IMR-90 (cell line): ENCODE measurements at regions not wholly inside any gene's neighbourhood (a gene's known extent, or its start where the extent isn't known, plus 50 kb on each side); places are given as distances from the start of the nearest gene placed in this dataset.
A peak's percentile ranks its signal among the peaks of the same experiment; 100 is the strongest.

Experiments
- ATAC-seq: fragments of 200-7000 bp; cut with Tn5 transposase; 2 replicates; pipeline ENCODE4 v1.9.1; 2020; ENCODE audit warnings: low read depth, mild to moderate bottlenecking, moderate library complexity
- BruUV-seq: library from RNA; stranded (reverse); fragments of 400-500 nt; replicated peaks from 2 replicates; lab custom pipeline; 2021; lab: Mats Ljungman, UMichigan
- CTCF ChIA-PET: fragments of 300-600 bp; formaldehyde crosslinking; extraction: SDS; loops from one replicate; lab custom pipeline; 2021; ENCODE audit warnings: antibody characterized with exemption; lab: Yijun Ruan, JAX
- POLR2A ChIA-PET: fragments of 300-600 bp; sonication (Branson Sonifier 250); formaldehyde crosslinking; loops from one replicate; lab custom pipeline; 2022; ENCODE audit warnings: antibody characterized with exemption; ENCODE audit not compliant: unreplicated experiment; lab: Charles Lee
- DNase-seq: peaks from one replicate; pipeline ENCODE4 v3.0.0; 2013
- H2AFZ ChIP-seq: replicated peaks from 2 replicates; pipeline ENCODE3; 2013; ENCODE audit warnings: low read length, mild to moderate bottlenecking; ENCODE audit not compliant: poor library complexity
- H2AK5ac ChIP-seq: 2 replicates; pipeline ENCODE4 v1.6.1; 2013; ENCODE audit warnings: low read depth, low read length, inconsistent platforms
- H2AK9ac ChIP-seq: replicated peaks from 2 replicates; pipeline ENCODE3; 2013; ENCODE audit warnings: mild to moderate bottlenecking, low read depth, low read length, moderate library complexity; ENCODE audit not compliant: poor library complexity
- H2BK120ac ChIP-seq: 2 replicates; pipeline ENCODE4 v1.6.1; 2013; ENCODE audit warnings: low read depth, low read length, inconsistent platforms
- H2BK15ac ChIP-seq: 3 replicates; pipeline ENCODE4 v1.6.1; 2013; ENCODE audit warnings: low read depth, low read length, inconsistent platforms
- H2BK20ac ChIP-seq: 2 replicates; pipeline ENCODE4 v1.6.1; 2013; ENCODE audit warnings: low read depth, mild to moderate bottlenecking, inconsistent platforms, low read length, moderate library complexity
- H2BK5ac ChIP-seq: 2 replicates; pipeline ENCODE4 v1.6.1; 2013; ENCODE audit warnings: mild to moderate bottlenecking, low read depth, low read length, inconsistent platforms; ENCODE audit not compliant: poor library complexity, severe bottlenecking
- H3K14ac ChIP-seq: replicated peaks from 2 replicates; pipeline ENCODE4 v1.6.1; 2013; ENCODE audit warnings: low read depth, low read length, inconsistent platforms
- H3K18ac ChIP-seq: 2 replicates; pipeline ENCODE4 v1.6.1; 2013; ENCODE audit warnings: low read depth, low read length, control low read depth
- H3K23ac ChIP-seq: 2 replicates; pipeline ENCODE4 v1.6.1; 2013; ENCODE audit warnings: low read depth, low read length, inconsistent platforms
- H3K27ac ChIP-seq: 2 replicates; pipeline ENCODE4 v1.5.1; 2013; ENCODE audit warnings: mild to moderate bottlenecking, control low read depth, low read length; ENCODE audit not compliant: insufficient read depth
- H3K27me3 ChIP-seq: 2 replicates; pipeline ENCODE4 v1.6.1; 2013; ENCODE audit warnings: low read length; ENCODE audit not compliant: control insufficient read depth, insufficient read depth
- H3K36me3 ChIP-seq: 2 replicates; pipeline ENCODE4 v1.6.1; 2013; ENCODE audit warnings: low read length, mixed read lengths; ENCODE audit not compliant: control insufficient read depth, insufficient read depth
- H3K4ac ChIP-seq: 2 replicates; pipeline ENCODE4 v1.6.1; 2013; ENCODE audit warnings: low read depth, low read length, inconsistent platforms
- H3K4me1 ChIP-seq: 2 replicates; pipeline ENCODE4 v1.6.1; 2013; ENCODE audit warnings: low read length, mixed read lengths; ENCODE audit not compliant: control insufficient read depth, insufficient read depth
- H3K4me2 ChIP-seq: 2 replicates; pipeline ENCODE4 v1.6.1; 2013; ENCODE audit warnings: low read depth, mild to moderate bottlenecking, control low read depth, low read length, moderate library complexity
- H3K4me3 ChIP-seq: 2 replicates; pipeline ENCODE4 v1.5.1; 2013; ENCODE audit warnings: low read depth, mild to moderate bottlenecking, control low read depth, low read length, moderate library complexity; ENCODE audit not compliant: insufficient read depth
- H3K56ac ChIP-seq: 2 replicates; pipeline ENCODE4 v1.6.1; 2013; ENCODE audit warnings: low read length, inconsistent platforms; ENCODE audit not compliant: insufficient read depth; ENCODE audit errors: extremely low read depth
- H3K79me1 ChIP-seq, 2 experiments: 2 replicates each; pipeline ENCODE4 v1.6.1; 2013; ENCODE audit warnings: low read length in 2 of 2, inconsistent platforms in 1 of 2, low read depth in 1 of 2
- H3K9ac ChIP-seq: 2 replicates; pipeline ENCODE4 v1.6.1; 2013; ENCODE audit warnings: low read depth, low read length, control low read depth
- H3K9me1 ChIP-seq: 2 replicates; pipeline ENCODE4 v1.6.1; 2013; ENCODE audit warnings: low read length, inconsistent platforms; ENCODE audit not compliant: insufficient read depth
- H3K9me3 ChIP-seq: 2 replicates; pipeline ENCODE4 v1.6.1; 2013; ENCODE audit warnings: low read length; ENCODE audit not compliant: control insufficient read depth, insufficient read depth
- H4K20me1 ChIP-seq: 2 replicates; pipeline ENCODE4 v1.6.1; 2013; ENCODE audit warnings: low read length, inconsistent platforms; ENCODE audit not compliant: insufficient read depth
- H4K5ac ChIP-seq: 2 replicates; pipeline ENCODE4 v1.6.1; 2013; ENCODE audit warnings: mild to moderate bottlenecking, low read depth, low read length, control low read depth
- H4K8ac ChIP-seq, 2 experiments: 2 replicates each; pipeline ENCODE4 v1.6.1; 2013; ENCODE audit warnings: low read depth in 2 of 2, low read length in 2 of 2, control low read depth in 1 of 2, inconsistent platforms in 1 of 2
- H4K91ac ChIP-seq: 2 replicates; pipeline ENCODE4 v1.6.1; 2013; ENCODE audit warnings: low read depth, low read length, inconsistent platforms; ENCODE audit not compliant: insufficient read depth
- BHLHE40 ChIP-seq: fragments of 150-350 bp; IDR thresholded peaks from 2 replicates; pipeline ENCODE4 v1.6.1; 2016; ENCODE audit warnings: mild to moderate bottlenecking, low read depth, low read length
- CEBPB ChIP-seq: IDR thresholded peaks from 2 replicates; pipeline ENCODE4 v1.6.1; 2012; ENCODE audit warnings: low read depth, low read length, improper control_type of control experiment
- CHD1 ChIP-seq: IDR thresholded peaks from 2 replicates; pipeline ENCODE4 v1.6.1; 2012; ENCODE audit warnings: low read depth, low read length, improper control_type of control experiment
- FOS ChIP-seq: fragments of 150-350 bp; IDR thresholded peaks from 2 replicates; pipeline ENCODE4 v1.6.1; 2016; ENCODE audit warnings: low read depth, low read length
- MAFK ChIP-seq: IDR thresholded peaks from 2 replicates; pipeline ENCODE4 v1.6.1; 2012; ENCODE audit warnings: low read depth, low read length, improper control_type of control experiment
- MAZ ChIP-seq: IDR thresholded peaks from 2 replicates; pipeline ENCODE4 v1.6.1; 2012; ENCODE audit warnings: low read depth, mild to moderate bottlenecking, low read length, improper control_type of control experiment, moderate library complexity, borderline replicate concordance
- MXI1 ChIP-seq: IDR thresholded peaks from 2 replicates; pipeline ENCODE4 v1.6.1; 2012; ENCODE audit warnings: low read depth, mild to moderate bottlenecking, low read length, moderate library complexity, borderline replicate concordance
- NFE2L2 ChIP-seq: fragments of 150-350 bp; IDR thresholded peaks from 2 replicates; pipeline ENCODE4 v1.6.1; 2016; ENCODE audit warnings: low read depth, mild to moderate bottlenecking, low read length
- POLR2A ChIP-seq: IDR thresholded peaks from 2 replicates; pipeline ENCODE4 v1.6.1; 2012; ENCODE audit warnings: mild to moderate bottlenecking, low read depth, low read length
- RAD21 ChIP-seq: IDR thresholded peaks from 2 replicates; pipeline ENCODE4 v1.6.1; 2012; ENCODE audit warnings: low read length, improper control_type of control experiment
- RCOR1 ChIP-seq: IDR thresholded peaks from 2 replicates; pipeline ENCODE4 v1.6.1; 2012; ENCODE audit warnings: mild to moderate bottlenecking, low read length, improper control_type of control experiment; ENCODE audit not compliant: insufficient replicate concordance
- RFX5 ChIP-seq: IDR thresholded peaks from 2 replicates; pipeline ENCODE4 v1.8.0; 2012; ENCODE audit warnings: low read depth, mild to moderate bottlenecking, low read length, moderate library complexity
- SMC3 ChIP-seq: fragments of 150-350 bp; IDR thresholded peaks from 2 replicates; pipeline ENCODE4 v1.6.1; 2016; ENCODE audit warnings: low read depth, mild to moderate bottlenecking, antibody characterized with exemption, low read length, moderate library complexity
- WGBS, 2 experiments: methylation state at CpG; one replicate each; pipeline versions ENCODE4 v1.1.5 to v1.1.7; 2013; ENCODE audit warnings: missing lambda C conversion rate in 2 of 2; ENCODE audit not compliant: insufficient read length in 1 of 2; ENCODE audit errors: extremely low coverage in 2 of 2; 5-methylcytosine and 5-hydroxymethylcytosine counted together
- dilution Hi-C: fragments of 300-500 bp; cut with HindIII; formaldehyde crosslinking; loops from one replicate; pipeline ENCODE4 v1.14.3; 2018; ENCODE audit warnings: low sequenced_read_pairs; ENCODE audit not compliant: unreplicated experiment
- in situ Hi-C: fragments of 300-500 bp; cut with MboI; formaldehyde crosslinking; loops from 3 replicates; pipeline ENCODE4 v1.14.3; 2019; ENCODE audit warnings: low sequenced_read_pairs, inconsistent platforms, mixed read lengths
- intact Hi-C: fragments of 100-400 bp; cut with micrococcal nuclease; formaldehyde crosslinking; loops from 2 replicates; pipeline ENCODE4 v1.10.0; 2022
- TF ChIP-seq, protein P1 (sequence below): fragments of 150-350 bp; IDR thresholded peaks from 2 replicates; pipeline ENCODE4 v1.6.1; 2017; ENCODE audit warnings: mild to moderate bottlenecking, antibody characterized with exemption, low read length, low read depth
- TF ChIP-seq, protein P2 (sequence below): conservative IDR thresholded peaks from 2 replicates; pipeline ENCODE4 v1.5.1; 2012; ENCODE audit warnings: mild to moderate bottlenecking, low read depth, low read length, improper control_type of control experiment
- TF ChIP-seq, protein P3 (sequence below): fragments of 150-350 bp; IDR thresholded peaks from 2 replicates; pipeline ENCODE4 v1.6.1; 2016; ENCODE audit warnings: low read depth, mild to moderate bottlenecking, low read length, moderate library complexity, borderline replicate concordance

- Histone ChIP-seq H3K56ac (no peak overlapping the region), H3K79me1 (no peaks in the 10 kb centered on the region), H3K14ac (no peak overlapping the region), H3K4me3 (no peak overlapping the region), H3K18ac (no peak overlapping the region), H2AK5ac (0 out of 2 replicates have a peak overlapping the region, but pooled peaks have one; percentile 3), H4K91ac (no peak overlapping the region), H2AFZ (no peak overlapping the region), H3K9ac (no peak overlapping the region), H3K27ac (no peak overlapping the region), H4K20me1 (peaks cover 3% of the 10 kb centered on the region; the same call in 1 of the 2 replicates), H3K27me3 (no peaks in the 10 kb centered on the region), H4K8ac (no peak overlapping the region), H3K9me1 (peaks cover 15% of the 10 kb centered on the region), H3K36me3 (no peaks in the 10 kb centered on the region), H2BK20ac (peak overlapping the region; percentile 58; the same call in 1 of the 2 replicates), H3K9me3 (no peaks in the 10 kb centered on the region; the same call in 1 of the 2 replicates), H3K23ac (no peak overlapping the region), H3K4me2 (no peak overlapping the region), H2BK15ac (peak overlapping the region; percentile 63; the same call in 1 of the 3 replicates), H2AK9ac (no peak overlapping the region), H2BK5ac (no peak overlapping the region), H3K4me1 (peaks cover 26% of the 10 kb centered on the region), H4K5ac (no peak overlapping the region), H3K4ac (no peak overlapping the region), H2BK120ac (peak overlapping the region; percentile 52)
- ATAC-seq = no peak
- DNase-seq = no peak
- BruUV-seq = no TSS peak
- dilution Hi-C loops = no loop called here
- in situ Hi-C loops = no loop called here
- TF ChIP-seq CEBPB (no peak), MAZ (no peak), FOS (no peak), BHLHE40 (no peak), MAFK (no peak), CHD1 (no peak), NFE2L2 (no peak), RAD21 (no peak), RCOR1 (no peak), POLR2A (no peak), SMC3 (no peak), RFX5 (no peak), MXI1 (no peak)
- TF ChIP-seq, protein P1, sequence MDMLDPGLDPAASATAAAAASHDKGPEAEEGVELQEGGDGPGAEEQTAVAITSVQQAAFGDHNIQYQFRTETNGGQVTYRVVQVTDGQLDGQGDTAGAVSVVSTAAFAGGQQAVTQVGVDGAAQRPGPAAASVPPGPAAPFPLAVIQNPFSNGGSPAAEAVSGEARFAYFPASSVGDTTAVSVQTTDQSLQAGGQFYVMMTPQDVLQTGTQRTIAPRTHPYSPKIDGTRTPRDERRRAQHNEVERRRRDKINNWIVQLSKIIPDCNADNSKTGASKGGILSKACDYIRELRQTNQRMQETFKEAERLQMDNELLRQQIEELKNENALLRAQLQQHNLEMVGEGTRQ = no peak
- TF ChIP-seq, protein P2, sequence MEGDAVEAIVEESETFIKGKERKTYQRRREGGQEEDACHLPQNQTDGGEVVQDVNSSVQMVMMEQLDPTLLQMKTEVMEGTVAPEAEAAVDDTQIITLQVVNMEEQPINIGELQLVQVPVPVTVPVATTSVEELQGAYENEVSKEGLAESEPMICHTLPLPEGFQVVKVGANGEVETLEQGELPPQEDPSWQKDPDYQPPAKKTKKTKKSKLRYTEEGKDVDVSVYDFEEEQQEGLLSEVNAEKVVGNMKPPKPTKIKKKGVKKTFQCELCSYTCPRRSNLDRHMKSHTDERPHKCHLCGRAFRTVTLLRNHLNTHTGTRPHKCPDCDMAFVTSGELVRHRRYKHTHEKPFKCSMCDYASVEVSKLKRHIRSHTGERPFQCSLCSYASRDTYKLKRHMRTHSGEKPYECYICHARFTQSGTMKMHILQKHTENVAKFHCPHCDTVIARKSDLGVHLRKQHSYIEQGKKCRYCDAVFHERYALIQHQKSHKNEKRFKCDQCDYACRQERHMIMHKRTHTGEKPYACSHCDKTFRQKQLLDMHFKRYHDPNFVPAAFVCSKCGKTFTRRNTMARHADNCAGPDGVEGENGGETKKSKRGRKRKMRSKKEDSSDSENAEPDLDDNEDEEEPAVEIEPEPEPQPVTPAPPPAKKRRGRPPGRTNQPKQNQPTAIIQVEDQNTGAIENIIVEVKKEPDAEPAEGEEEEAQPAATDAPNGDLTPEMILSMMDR = no peak
- TF ChIP-seq, protein P3, sequence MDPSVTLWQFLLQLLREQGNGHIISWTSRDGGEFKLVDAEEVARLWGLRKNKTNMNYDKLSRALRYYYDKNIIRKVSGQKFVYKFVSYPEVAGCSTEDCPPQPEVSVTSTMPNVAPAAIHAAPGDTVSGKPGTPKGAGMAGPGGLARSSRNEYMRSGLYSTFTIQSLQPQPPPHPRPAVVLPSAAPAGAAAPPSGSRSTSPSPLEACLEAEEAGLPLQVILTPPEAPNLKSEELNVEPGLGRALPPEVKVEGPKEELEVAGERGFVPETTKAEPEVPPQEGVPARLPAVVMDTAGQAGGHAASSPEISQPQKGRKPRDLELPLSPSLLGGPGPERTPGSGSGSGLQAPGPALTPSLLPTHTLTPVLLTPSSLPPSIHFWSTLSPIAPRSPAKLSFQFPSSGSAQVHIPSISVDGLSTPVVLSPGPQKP = no peak
- intact Hi-C loops = no loop called here
- POLR2A ChIA-PET = no interaction called here
- CTCF ChIA-PET = interaction anchor here (1.2 kb wide), 1 partner anchor 121 kb away, joined by 3 read pairs; no protein-coding TSS in a partner anchor
- no CpG with 5 or more reads among the region's 6 CpGs for WGBS, 2 experiments
Measured at GRCh38 chr5:57320582-57320981, 146.7 kb downstream of the GPBP1 start.
